Mucosa of stomach (tissue), 1 donor: ENCODE measurements at regions not wholly inside any gene's neighbourhood (a gene's known extent, or its start where the extent isn't known, plus 50 kb on each side); places are given as distances from the start of the nearest gene placed in this dataset.
"Not testable (repeated sequence)": the region's sequence is repeated elsewhere in the genome, so short reads cannot be mapped to it uniquely, and the experiment has no call there.

Experiments
- H3K27me3 ChIP-seq: one replicate; pipeline ENCODE4 v1.7.0; 2013; ENCODE audit warnings: mild to moderate bottlenecking, low read length; ENCODE audit not compliant: control insufficient read depth, insufficient read depth
- H3K36me3 ChIP-seq: one replicate; pipeline ENCODE4 v1.7.0; 2013; ENCODE audit warnings: low read length; ENCODE audit not compliant: control insufficient read depth, insufficient read depth
- H3K4me1 ChIP-seq: one replicate; pipeline ENCODE4 v1.7.0; 2013; ENCODE audit warnings: mild to moderate bottlenecking, low read length; ENCODE audit not compliant: control insufficient read depth, insufficient read depth
- H3K4me3 ChIP-seq: one replicate; pipeline ENCODE4 v1.7.0; 2013; ENCODE audit warnings: low read length
- H3K9ac ChIP-seq: one replicate; pipeline ENCODE4 v1.7.0; 2013; ENCODE audit warnings: mild to moderate bottlenecking, low read length, moderate library complexity
- H3K9me3 ChIP-seq: one replicate; pipeline ENCODE4 v1.7.0; 2013; ENCODE audit warnings: mild to moderate bottlenecking, low read length, moderate library complexity; ENCODE audit not compliant: control insufficient read depth
- donor health status: Pancreatic carcinoma.

DNA sequence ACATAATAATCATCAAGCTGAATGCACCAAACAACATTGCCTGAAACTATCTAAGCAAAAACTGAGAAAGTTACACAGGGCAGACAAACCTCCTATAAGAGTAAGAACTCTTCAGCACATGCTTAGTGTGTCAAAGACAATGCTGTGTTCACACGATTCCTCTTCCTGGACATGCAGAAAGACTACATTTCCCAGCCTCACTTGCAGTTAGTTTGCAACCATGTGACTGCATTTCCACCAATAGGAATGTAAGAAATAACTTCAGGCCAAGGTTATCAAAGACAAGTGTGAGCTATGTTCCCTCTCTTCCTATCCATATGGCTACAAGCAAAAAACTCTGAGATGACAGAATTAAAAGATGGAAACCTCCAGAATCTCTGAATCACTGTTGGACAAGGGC is 109.8 kb downstream of the OTOP1 start:
- not testable (repeated sequence) for H3K9ac ChIP-seq, H3K4me1 ChIP-seq, H3K4me3 ChIP-seq, H3K9me3 ChIP-seq, H3K36me3 ChIP-seq, H3K27me3 ChIP-seq

DNA sequence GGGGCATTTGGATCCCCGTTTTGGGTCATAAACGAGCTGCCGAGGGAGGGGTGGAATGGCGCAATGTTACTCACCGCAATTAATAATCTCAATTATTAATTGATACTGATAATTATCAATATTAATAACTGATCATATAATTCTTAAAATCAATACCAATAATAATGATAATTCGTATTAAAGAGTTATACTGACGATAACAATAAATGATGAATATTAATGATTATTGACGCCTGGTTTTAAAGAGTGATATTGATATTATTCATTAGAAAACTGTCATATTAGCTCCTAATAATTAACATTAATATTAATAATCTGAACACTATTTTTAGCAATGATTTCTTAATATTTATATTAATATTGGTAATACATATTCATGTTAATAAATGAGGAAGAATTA is 92.4 kb downstream of the OTOP1 start:
- H3K9me3 ChIP-seq, H3K36me3 ChIP-seq, H3K9ac ChIP-seq, H3K27me3 ChIP-seq, H3K4me3 ChIP-seq, H3K4me1 ChIP-seq: not testable (repeated sequence)

DNA sequence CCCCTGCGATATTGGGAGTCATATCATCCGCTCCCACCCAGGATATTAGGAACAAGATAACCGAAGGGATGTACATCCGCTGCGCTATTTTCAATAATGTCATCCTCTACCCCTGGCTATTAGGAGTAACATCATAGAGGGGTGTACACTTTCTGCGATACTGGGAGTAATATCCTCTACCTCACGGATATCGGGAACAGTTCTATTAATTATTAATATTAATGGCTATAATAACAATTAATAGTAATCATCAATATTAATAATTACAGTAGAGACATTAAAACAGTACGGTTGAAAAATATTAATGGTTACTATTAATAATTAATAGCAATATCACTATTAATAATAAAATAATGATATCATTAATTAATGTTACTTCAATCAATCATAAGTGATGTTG is 90.1 kb downstream of the OTOP1 start:
- H3K36me3 ChIP-seq, H3K9me3 ChIP-seq, H3K9ac ChIP-seq, H3K4me3 ChIP-seq, H3K4me1 ChIP-seq, H3K27me3 ChIP-seq: not testable (repeated sequence)
